WTC11 (cell line): ENCODE measurements at regions not wholly inside any gene's neighbourhood (a gene's known extent, or its start where the extent isn't known, plus 50 kb on each side); places are given as distances from the start of the nearest gene placed in this dataset.
A peak's percentile ranks its signal among the peaks of the same experiment; 100 is the strongest.

ENCODE experiments used
- ATAC-seq: fragments of 200-7000 bp; cut with Tn5 transposase; 2 replicates; pipeline ENCODE4 v1.10.0; 2021; ENCODE audit warnings: mild to moderate bottlenecking, moderate library complexity
- CTCF ChIA-PET: fragments of 300-600 bp; sonication (Branson Sonifier 250); formaldehyde crosslinking; loops from one replicate; lab custom pipeline; 2021; ENCODE audit warnings: antibody characterized with exemption; lab: Charles Lee
- POLR2A ChIA-PET: fragments of 350-600 bp; sonication (Branson Sonifier 250); formaldehyde crosslinking; loops from one replicate; lab custom pipeline; 2021; ENCODE audit warnings: antibody characterized with exemption; lab: Charles Lee
- DNase-seq: peaks from one replicate; pipeline ENCODE4 v3.0.0; 2021; ENCODE audit warnings: low spot score
- H3K27ac Mint-ChIP-seq: 2 replicates; pipeline ENCODE4 v1.8.0; 2021; ENCODE audit warnings: mixed read lengths
- H3K27me3 Mint-ChIP-seq: 2 replicates; pipeline ENCODE4 v1.8.0; 2021; ENCODE audit warnings: low read depth, mild to moderate bottlenecking, moderate library complexity, mixed read lengths
- H3K36me3 Mint-ChIP-seq: 2 replicates; pipeline ENCODE4 v1.8.0; 2021; ENCODE audit warnings: mixed read lengths
- H3K4me1 Mint-ChIP-seq: 2 replicates; pipeline ENCODE4 v1.8.0; 2022; ENCODE audit warnings: mixed read lengths
- H3K4me3 Mint-ChIP-seq: 2 replicates; pipeline ENCODE4 v1.8.0; 2021; ENCODE audit warnings: mild to moderate bottlenecking, moderate library complexity, mixed read lengths
- H3K9me3 Mint-ChIP-seq: 2 replicates; pipeline ENCODE4 v1.8.0; 2021; ENCODE audit warnings: mixed read lengths
- ATF6 ChIP-seq: sonication (generic); formaldehyde crosslinking; IDR thresholded peaks from 2 replicates; pipeline ENCODE4 v1.8.1; 2023; ENCODE audit warnings: mild to moderate bottlenecking, missing genetic modification reagents
- ELF4 ChIP-seq: sonication (generic); formaldehyde crosslinking; IDR thresholded peaks from 2 replicates; pipeline ENCODE4 v1.8.1; 2022; ENCODE audit warnings: low read depth, mild to moderate bottlenecking, moderate library complexity, missing genetic modification reagents
- FOXP1 ChIP-seq: sonication (generic); formaldehyde crosslinking; IDR thresholded peaks from 2 replicates; pipeline ENCODE4 v1.8.0; 2022; ENCODE audit warnings: missing genetic modification reagents, mild to moderate bottlenecking, moderate library complexity, borderline replicate concordance
- GABPB1 ChIP-seq: sonication (generic); formaldehyde crosslinking; IDR thresholded peaks from 2 replicates; pipeline ENCODE4 v1.8.1; 2023; ENCODE audit warnings: mild to moderate bottlenecking, missing genetic modification reagents
- JAZF1 ChIP-seq: fragments of 250-450 bp; sonication (Bioruptor Pico); IDR thresholded peaks from 2 replicates; pipeline ENCODE4 v1.9.0; 2021; ENCODE audit warnings: moderate library complexity, mild to moderate bottlenecking, inconsistent platforms
- STAT6 ChIP-seq: sonication (generic); formaldehyde crosslinking; conservative IDR thresholded peaks from 2 replicates; pipeline ENCODE4 v1.8.1; 2023; ENCODE audit warnings: mild to moderate bottlenecking, low read depth, missing genetic modification reagents, moderate library complexity
- TEAD1 ChIP-seq: sonication (generic); formaldehyde crosslinking; IDR thresholded peaks from 2 replicates; pipeline ENCODE4 v1.8.0; 2022; ENCODE audit warnings: mild to moderate bottlenecking, missing genetic modification reagents
- ZBTB21 ChIP-seq: sonication (generic); formaldehyde crosslinking; IDR thresholded peaks from 2 replicates; pipeline ENCODE4 v1.8.1; 2023; ENCODE audit warnings: mild to moderate bottlenecking, missing genetic modification reagents, borderline replicate concordance
- ZMAT4 ChIP-seq: fragments of 250-450 bp; sonication (Bioruptor Pico); IDR thresholded peaks from 2 replicates; pipeline ENCODE4 v1.9.0; 2021; ENCODE audit warnings: mild to moderate bottlenecking
- ZNF138 ChIP-seq: sonication (generic); formaldehyde crosslinking; conservative IDR thresholded peaks from 2 replicates; pipeline ENCODE4 v1.8.1; 2022; ENCODE audit warnings: mild to moderate bottlenecking, moderate library complexity, missing genetic modification reagents
- ZNF532 ChIP-seq: fragments of 250-450 bp; sonication (Bioruptor Pico); IDR thresholded peaks from 2 replicates; pipeline ENCODE4 v1.9.0; 2021; ENCODE audit warnings: mild to moderate bottlenecking, borderline replicate concordance
- ZNF671 ChIP-seq: fragments of 250-450 bp; sonication (Bioruptor Pico); IDR thresholded peaks from 2 replicates; pipeline ENCODE4 v1.8.0; 2021; ENCODE audit warnings: mild to moderate bottlenecking

GRCh38 chr12:93317227-93317626 is 60.5 kb upstream of the NUDT4 start (continued):
- TF ChIP-seq ZNF532 (CRISPR knock-in tag) = no peak
- no peak for TF ChIP-seq ZNF671
- no peak for TF ChIP-seq FOXP1 (CRISPR knock-in tag)
- TF ChIP-seq ZNF138 (CRISPR knock-in tag) = no peak

GRCh38 chr12:93318720-93319522 is 58.8 kb upstream of the NUDT4 start:
- H3K4me3 Mint-ChIP-seq = no peak overlapping the region

GRCh38 chr12:93319523-93320050 is 58.1 kb upstream of the NUDT4 start:
- ATAC-seq = no peak
- H3K27ac Mint-ChIP-seq = no peak overlapping the region
- TF ChIP-seq TEAD1 (CRISPR knock-in tag) (no peak), ZNF532 (CRISPR knock-in tag) (no peak)
- TF ChIP-seq, all 79 proteins: peak for 0
- Mint-ChIP-seq H3K9me3 (no peaks in the 10 kb centered on the region), H3K36me3 (no peaks in the 10 kb centered on the region), H3K4me1 (no peaks in the 10 kb centered on the region), H3K27me3 (no peaks in the 10 kb centered on the region), H3K4me3 (no peak overlapping the region)
- ChIA-PET CTCF (no interaction called here), POLR2A (no interaction called here)
- no peak for DNase-seq

More at GRCh38 chr12:93318720-93319522, 58.8 kb upstream of the NUDT4 start:
- POLR2A ChIA-PET = no interaction called here
- Mint-ChIP-seq H3K4me1 (0 out of 2 replicates have a peak, but pooled peaks cover 4% of the 10 kb centered on the region), H3K9me3 (no peaks in the 10 kb centered on the region), H3K27ac (no peak overlapping the region), H3K36me3 (no peaks in the 10 kb centered on the region), H3K27me3 (no peaks in the 10 kb centered on the region)
- DNase-seq (no peak), ATAC-seq (no peak)
- TF ChIP-seq JAZF1 (CRISPR knock-in tag) (no peak), GABPB1 (peak; percentile 42; the same call in 1 of the 2 replicates), FOXP1 (CRISPR knock-in tag) (no peak)
- CTCF ChIA-PET = no interaction called here

- Mint-ChIP-seq H3K4me3 (no peak overlapping the region), H3K27ac (no peak overlapping the region), H3K4me1 (no peaks in the 10 kb centered on the region), H3K36me3 (no peaks in the 10 kb centered on the region), H3K27me3 (no peaks in the 10 kb centered on the region), H3K9me3 (no peaks in the 10 kb centered on the region)
- no peak for ATAC-seq
- ChIA-PET CTCF (interaction anchor here (0.6 to 1.3 kb wide), 2 partner anchors 225 to 727 kb away, joined by 3 to 4 read pairs; no protein-coding TSS in a partner anchor), POLR2A (no interaction called here)
- no peak for DNase-seq
- TF ChIP-seq ELF4 (no peak), ZMAT4 (no peak), ATF6 (no peak), STAT6 (CRISPR knock-in tag) (no peak), ZBTB21 (CRISPR knock-in tag) (no peak)
Observed at GRCh38 chr12:93322784-93323183, 54.9 kb upstream of the NUDT4 start.
